Left renal pelvis (tissue), 4 donors: ENCODE measurements at regions not wholly inside any gene's neighbourhood (a gene's known extent, or its start where the extent isn't known, plus 50 kb on each side); places are given as distances from the start of the nearest gene placed in this dataset.
A peak's percentile ranks its signal among the peaks of the same experiment; 100 is the strongest.

Experiments
- DNase-seq, 4 donors: peaks; one replicate each; pipeline ENCODE4 v3.0.0-alpha.2; 2013; ENCODE audit warnings: low read depth in 4 of 4, low spot score in 3 of 4

- no peak for DNase-seq
Measured at GRCh38 chr18:2179498-2180183, 391.7 kb downstream of the METTL4 start.

- no peak for DNase-seq
Measured at GRCh38 chr18:2180586-2180985, 390.7 kb downstream of the METTL4 start.

- no peak for DNase-seq
Measured at GRCh38 chr18:2183432-2183831, 387.9 kb downstream of the METTL4 start.

- DNase-seq = no peak
Measured at GRCh38 chr18:2186967-2187366, 384.3 kb downstream of the METTL4 start.

GRCh38 chr18:2188258-2188657, 383.0 kb downstream of the METTL4 start:
- DNase-seq = no peak

GRCh38 chr18:2191180-2191790, 380.0 kb downstream of the METTL4 start:
- no peak for DNase-seq

GRCh38 chr18:2192562-2192961, 378.7 kb downstream of the METTL4 start:
- no peak for DNase-seq

- no peak for DNase-seq
Measured at GRCh38 chr18:2197946-2198345, 373.4 kb downstream of the METTL4 start.

GRCh38 chr18:2199060-2199459, 372.2 kb downstream of the METTL4 start:
- no peak for DNase-seq

- no peak for DNase-seq
Measured at GRCh38 chr18:2201036-2201600, 370.2 kb downstream of the METTL4 start.

- no peak for DNase-seq
Measured at GRCh38 chr18:2204736-2205135, 366.6 kb downstream of the METTL4 start.

- DNase-seq = no peak
Measured at GRCh38 chr18:2207294-2207693, 364.0 kb downstream of the METTL4 start.

GRCh38 chr18:2212598-2213205, 358.6 kb downstream of the METTL4 start:
- DNase-seq = no peak

GRCh38 chr18:2213905-2214304, 357.4 kb downstream of the METTL4 start:
- no peak for DNase-seq

GRCh38 chr18:2217356-2217755, 353.9 kb downstream of the METTL4 start:
- no peak for DNase-seq

GRCh38 chr18:2218101-2218500, 353.2 kb downstream of the METTL4 start:
- DNase-seq = no peak

GRCh38 chr18:2219706-2220105, 351.6 kb downstream of the METTL4 start:
- no peak for DNase-seq

- DNase-seq = no peak
Measured at GRCh38 chr18:2222270-2223185, 348.8 kb downstream of the METTL4 start.

- DNase-seq = peak in 2 of 4 donors; percentile 5 to 9
Measured at GRCh38 chr18:2223449-2223848, 347.9 kb downstream of the METTL4 start.

GRCh38 chr18:2223849-2224248, 347.5 kb downstream of the METTL4 start:
- DNase-seq = peak in 2 of 4 donors; percentile 7 to 14

GRCh38 chr18:2236232-2236631, 335.1 kb downstream of the METTL4 start:
- DNase-seq = no peak
